GM19351 (cell line): ENCODE measurements at regions not wholly inside any gene's neighbourhood (a gene's known extent, or its start where the extent isn't known, plus 50 kb on each side); places are given as distances from the start of the nearest gene placed in this dataset.
"Not testable (repeated sequence)": the region's sequence is repeated elsewhere in the genome, so short reads cannot be mapped to it uniquely, and the experiment has no call there.

Experiments
- ATAC-seq: cut with Tn5 transposase; IDR thresholded peaks from one replicate; pipeline ENCODE4 v1.9.1; 2021; ENCODE audit warnings: mild to moderate bottlenecking, moderate library complexity; ENCODE audit not compliant: unreplicated experiment

GRCh38 chr7:106526617-106527016 is 134.3 kb downstream of the CCDC71L start:
- ATAC-seq: not testable (repeated sequence)

- no peak for ATAC-seq
Measured at GRCh38 chr7:106524690-106525059, 136.3 kb downstream of the CCDC71L start.

DNA sequence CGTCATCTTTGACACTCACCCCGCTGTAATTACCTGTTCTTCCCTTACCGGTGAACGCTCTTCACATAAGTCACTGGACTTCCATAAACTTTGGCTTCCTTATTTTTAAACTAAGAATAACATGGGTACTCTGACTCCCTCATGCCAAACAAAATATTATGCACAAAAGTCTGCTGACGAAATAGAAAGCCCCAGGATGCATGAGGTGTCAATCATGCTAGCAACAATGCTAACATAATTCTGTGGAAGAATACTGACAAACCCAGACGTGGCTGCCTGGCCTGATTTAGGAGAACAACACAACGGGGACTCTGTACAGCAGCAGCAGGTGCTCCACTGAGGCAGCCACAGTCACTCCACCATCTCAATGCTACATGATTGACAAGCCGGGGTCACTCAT is 137.5 kb downstream of the CCDC71L start:
- ATAC-seq: no peak

DNA sequence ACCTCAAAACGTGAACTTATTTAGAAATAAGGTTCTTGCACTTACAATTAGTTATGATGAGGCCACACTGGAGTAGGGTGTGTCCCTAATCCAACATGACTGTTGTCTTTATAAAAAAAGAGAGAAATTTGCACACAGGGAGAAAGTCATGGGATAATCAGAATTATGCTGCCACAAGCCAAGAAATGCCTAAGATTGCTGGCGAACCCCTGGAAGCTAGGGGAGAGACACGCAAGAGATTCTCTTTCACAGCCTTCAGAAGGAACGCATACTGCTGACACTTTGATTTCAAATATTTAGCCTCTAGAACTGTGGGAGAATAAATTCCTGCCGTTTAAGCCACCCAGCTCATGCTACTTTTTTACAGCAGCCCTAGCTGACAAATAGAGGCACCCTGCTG is 138.3 kb downstream of the CCDC71L start:
- ATAC-seq: no peak

DNA sequence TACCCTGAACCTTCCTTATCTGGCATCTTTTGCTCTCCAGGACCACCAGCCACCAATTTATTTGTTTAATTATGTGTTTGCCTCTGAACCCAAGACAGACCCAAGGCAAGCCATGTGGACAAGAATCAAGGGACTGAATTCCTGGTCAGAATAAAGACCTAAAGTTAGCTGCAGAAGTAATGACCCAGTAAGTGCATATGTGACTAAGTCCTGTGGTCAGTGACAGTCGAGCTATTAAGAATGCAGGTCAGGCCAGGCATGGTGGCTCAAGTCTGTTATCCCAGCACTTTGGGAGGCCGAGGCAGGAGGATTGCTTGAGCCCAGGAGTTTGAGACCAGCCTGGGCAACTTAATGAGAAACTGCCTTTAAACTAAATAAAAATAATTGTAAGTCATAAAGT is 139.4 kb downstream of the CCDC71L start:
- no peak for ATAC-seq

DNA sequence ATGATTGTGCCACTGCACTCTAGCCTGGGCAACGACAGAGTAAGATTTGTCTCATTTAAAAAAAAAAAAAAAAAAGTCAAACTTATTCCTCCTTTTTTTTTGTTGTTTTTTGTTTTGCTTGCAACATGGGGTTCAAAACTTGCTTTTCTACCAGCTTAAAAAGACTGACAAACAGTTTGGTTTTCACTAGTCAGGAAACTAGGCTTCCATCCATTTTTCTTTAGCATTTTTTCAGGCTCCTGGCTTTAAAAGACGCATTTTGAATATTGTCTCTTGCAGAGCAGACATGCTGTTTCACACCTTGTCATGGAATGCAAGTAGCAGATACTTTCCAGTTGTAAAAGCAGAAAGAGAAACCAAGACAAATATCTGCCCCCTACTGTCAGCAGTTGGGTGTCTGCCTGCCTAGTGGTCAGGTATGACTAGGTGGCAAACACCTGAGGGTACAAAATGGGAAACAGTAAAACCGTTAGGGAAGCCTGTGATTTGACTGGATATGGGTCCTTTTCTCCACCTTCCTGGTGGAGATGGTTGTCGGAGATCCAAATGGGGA is 139.9 kb downstream of the CCDC71L start:
- ATAC-seq: no peak

DNA sequence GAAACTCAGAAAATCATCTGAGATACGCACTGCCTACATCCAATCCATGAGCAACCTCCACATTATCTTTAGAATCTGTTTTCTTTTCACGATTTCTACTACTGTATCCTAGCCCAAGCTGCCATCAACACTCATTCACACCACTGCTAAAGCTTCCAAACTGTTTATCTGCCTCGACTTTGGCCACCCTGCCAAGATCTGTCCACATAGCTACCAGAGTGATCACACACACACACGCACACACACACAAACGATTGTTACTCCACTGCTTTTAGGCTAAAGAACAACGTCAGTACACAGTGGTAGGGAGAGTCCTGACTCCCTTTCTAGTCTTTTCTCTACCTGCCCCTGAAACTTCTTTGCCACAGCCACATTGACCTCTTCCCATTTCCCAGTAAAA is 142.0 kb downstream of the CCDC71L start:
- ATAC-seq: no peak

DNA sequence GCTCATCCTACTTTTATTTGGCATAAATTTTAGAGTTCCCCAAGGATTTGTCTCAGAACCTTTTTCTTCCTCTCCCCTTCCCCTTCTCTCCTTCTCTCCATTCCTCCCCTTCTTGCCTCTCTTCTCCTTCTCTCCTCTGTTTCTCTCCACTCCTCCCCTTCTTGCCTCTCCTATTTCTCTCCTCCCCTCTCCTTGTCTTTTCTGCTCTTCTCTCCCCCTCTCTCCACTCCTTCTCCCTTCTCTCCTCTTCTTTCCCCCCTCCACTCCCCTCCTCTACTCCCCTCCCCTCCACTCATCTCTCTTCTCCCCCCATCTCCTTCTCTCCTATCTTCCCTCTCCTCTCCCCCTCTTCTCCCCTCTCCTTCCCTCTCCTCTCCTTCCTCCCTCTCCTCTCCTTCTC is 142.7 kb downstream of the CCDC71L start:
- ATAC-seq: no peak

GRCh38 chr7:106517508-106517907 is 143.4 kb downstream of the CCDC71L start:
- no peak for ATAC-seq

- ATAC-seq: no peak
Measured at GRCh38 chr7:106515321-106515720, 145.6 kb downstream of the CCDC71L start.

DNA sequence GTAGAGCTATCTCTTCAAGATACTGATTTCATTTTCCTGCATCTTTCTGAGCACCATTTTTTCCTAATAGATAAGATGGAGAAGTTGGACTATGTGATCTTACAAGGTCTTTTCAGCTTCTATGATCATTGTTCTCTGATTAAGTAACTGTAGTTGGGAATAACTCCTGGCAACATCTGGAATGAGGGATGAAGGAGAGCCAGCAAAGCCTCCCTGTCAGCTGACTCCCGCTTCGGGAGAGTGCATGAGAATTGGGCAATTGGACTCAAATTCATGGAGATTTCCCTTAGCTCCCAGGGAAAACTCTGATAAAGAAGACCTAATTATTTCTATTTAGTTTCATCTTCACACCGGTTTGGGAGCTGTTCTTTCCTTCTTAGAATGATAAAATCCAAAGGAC is 146.1 kb downstream of the CCDC71L start:
- no peak for ATAC-seq

DNA sequence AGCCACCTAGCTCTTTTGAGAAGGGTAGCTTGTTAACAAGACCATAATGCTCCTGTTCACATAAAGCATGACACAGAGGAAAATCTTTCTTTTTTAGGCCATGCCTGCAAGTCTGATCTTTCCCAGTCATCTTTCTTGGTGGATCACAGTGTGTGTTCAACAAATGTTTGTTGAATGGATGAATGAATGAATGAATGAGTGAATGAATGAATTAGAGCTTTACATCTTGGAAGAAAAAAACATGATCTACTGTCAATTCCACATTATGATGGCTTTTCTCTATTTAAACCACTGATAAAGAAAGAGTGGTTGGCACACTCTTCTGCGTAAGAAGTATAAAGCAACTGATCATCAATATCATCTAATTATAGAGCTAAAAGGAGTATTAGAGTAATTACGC is 148.7 kb downstream of the CCDC71L start:
- ATAC-seq: no peak

GRCh38 chr7:106504645-106505044 is 156.3 kb downstream of the CCDC71L start:
- ATAC-seq: no peak

DNA sequence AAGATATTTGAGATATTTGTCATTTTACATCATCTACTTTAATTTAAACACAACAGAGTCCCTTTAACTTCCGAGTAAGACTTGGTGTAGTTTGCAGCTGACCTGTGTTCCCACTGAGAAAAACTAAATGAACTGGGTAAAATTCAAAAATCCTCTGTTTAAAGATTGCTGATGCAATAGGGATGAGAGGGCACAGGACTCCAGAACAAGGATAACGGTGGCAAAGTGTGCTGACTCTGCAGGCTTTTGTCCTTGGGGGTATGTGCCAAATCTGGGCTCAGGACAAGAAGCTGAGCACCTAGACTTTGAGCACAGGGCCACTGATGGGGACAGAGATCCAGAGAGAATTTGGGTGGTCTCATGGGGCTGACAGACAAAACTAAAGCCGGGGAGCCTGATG is 156.8 kb downstream of the CCDC71L start:
- ATAC-seq: no peak

- no peak for ATAC-seq
Measured at GRCh38 chr7:106503626-106504025, 157.3 kb downstream of the CCDC71L start.

DNA sequence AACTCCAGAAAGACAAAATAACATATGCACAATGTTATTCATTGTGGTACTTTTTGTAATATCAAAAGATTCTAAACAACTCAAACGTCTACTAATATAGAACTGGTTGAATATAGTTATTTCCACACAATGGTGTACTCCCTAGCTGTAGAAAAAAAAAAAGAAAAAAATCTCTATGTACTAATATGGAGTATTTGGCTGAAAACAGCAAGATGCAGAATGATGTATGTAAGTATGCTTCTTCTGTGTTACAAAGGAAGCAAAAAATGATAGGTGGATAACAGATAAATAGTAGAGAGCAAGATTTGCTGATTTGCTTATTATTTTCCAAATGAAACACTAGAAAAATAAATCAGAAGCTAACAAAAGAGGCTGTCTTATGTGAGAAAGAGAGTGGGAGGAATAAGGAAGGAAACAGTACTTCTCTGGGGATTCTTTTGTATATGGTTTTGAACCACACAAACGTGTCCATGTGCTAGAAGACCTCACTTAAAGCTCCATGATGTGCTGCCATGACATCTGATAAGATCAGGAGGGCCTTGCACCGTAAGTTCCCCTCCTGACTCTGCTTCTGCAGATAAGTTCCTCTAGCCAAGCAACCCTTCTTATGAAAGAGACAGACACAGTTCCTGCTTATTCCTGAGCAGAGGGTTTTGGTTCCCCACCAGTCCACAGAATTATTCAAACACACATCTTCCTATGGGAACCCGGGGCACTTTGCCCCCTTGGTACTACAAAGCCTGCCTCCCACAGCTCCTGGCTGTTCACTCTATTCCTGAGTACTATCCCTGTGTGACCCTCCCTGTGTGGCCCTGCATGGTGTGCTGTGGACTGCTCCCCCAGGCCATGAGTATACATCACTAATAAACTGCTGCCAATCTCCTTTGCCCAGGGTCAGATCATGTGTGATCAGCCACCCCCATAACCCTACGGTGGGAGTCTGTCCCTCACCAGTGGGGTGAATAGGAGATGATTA is 159.1 kb downstream of the CCDC71L start:
- no peak for ATAC-seq

DNA sequence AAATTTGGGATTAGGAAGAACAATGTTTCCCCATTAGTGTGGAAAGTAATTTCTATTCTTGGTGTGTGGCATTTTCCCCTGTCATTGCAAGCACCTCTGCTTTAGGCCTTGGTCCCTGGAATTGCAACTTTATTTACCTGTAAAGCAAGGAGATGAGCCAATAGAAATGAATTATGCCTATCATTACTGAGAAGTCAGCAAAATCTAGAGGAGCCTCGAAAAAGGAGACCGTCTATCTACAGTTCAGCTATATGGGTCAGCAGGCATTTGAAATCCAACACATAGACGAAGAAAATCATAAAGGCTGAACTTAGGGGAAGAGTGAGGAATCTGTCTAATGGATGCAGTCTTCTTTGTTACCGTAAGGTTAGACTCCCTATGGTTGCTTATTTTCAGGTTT is 161.1 kb downstream of the CCDC71L start:
- ATAC-seq: no peak

- ATAC-seq: not testable (repeated sequence)
Measured at GRCh38 chr7:106498005-106498404, 163.0 kb downstream of the CCDC71L start.

DNA sequence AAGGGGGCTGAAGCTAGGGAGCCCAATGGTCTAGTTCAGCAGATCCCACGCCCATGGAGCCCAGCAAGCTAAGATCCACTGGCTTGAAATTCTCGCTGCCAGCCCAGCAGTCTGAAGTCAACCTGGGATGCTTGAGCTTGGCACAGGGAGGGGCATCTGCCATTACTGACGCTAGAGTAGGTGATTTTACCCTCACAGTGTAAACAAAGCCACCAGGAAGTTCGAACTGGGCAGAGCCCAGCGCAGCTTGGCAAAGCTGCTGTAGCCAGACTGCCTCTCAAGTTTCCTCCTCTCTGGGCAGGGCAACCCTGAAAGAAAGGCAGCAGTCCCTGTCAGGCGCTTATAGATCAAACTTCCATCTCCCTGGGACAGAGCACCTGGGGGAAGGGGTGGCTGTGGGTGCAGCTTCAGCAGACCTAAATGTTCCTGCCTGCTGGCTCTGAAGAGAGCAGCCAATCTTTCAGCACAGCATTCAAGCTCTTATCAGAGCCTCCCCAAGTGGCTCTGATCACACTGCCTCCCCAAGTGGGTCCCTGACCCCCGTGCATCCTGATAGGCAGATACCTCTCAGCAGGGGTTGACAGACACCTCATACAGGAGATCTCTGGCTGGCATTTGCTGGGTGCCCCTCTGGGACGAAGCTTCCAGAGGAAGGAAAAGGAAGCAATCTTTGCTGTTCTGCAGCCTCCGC is 167.8 kb downstream of the CCDC71L start:
- ATAC-seq: no peak

DNA sequence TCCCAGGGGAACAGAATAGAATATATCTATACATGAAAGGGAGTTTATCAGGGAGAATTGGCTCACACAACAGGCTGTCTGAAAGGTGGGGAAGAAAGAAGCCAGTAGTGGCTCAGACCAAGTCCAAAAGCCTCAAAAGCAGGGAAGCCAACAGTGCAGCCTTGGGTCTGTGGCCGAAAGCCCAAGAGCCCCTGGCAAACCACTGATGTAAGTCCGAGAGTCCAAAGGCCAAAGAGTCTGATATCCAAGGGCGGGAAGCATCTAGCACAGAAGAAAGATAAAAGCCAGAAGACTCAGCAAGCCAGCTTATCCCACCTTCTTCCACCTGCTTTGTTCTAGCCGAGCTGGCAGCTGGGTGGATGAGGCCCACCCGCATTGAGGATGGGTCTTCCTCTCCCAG is 172.5 kb downstream of the CCDC71L start:
- ATAC-seq: no peak

DNA sequence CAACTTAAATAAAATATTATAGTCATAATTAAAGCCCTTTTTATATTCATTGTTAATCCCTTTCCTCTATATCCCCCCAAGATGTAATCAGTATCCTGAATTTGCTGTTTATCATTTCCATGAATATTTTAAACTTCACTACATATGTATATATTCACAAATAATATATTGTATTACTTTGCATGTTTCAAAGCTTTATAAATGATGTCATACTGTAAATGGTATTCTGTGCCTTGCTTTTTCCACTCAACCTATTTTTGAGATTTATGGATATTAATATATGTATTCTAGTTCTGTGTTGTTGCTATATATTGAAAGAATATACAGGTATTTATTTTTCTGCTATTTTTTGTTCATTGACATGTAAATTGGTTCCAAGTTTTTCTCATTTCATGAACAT is 173.1 kb downstream of the CCDC71L start:
- ATAC-seq: no peak

DNA sequence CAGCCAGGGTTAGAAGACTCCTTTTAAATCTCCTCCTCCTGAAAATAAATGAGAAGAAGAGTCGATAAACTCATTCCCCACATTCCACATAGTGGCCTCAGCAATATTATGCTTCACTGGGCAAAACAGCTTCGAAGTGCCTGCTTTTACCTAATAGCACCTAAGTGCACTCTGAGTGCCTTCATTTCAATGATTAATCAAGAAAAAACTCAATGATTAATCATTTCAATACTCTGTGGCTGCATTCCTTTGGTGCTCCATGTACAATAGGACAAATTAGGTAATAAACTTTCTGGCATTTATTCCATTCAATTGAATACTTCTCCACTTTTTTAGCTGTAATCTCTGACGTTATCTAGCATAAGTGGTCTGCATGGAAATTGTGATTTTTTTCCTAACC is 174.6 kb downstream of the CCDC71L start:
- ATAC-seq: no peak
